Peyer's patch (tissue), 4 donors: ENCODE measurements at regions not wholly inside any gene's neighbourhood (a gene's known extent, or its start where the extent isn't known, plus 50 kb on each side); places are given as distances from the start of the nearest gene placed in this dataset.

Experiments
- POLR2A ChIP-seq, 2 donors: fragments of 450-650 bp; IDR thresholded peaks; one replicate each; pipeline ENCODE4 v1.5.1; 2017; ENCODE audit warnings: antibody characterized with exemption in 2 of 2, mild to moderate bottlenecking in 2 of 2, moderate library complexity in 2 of 2
- TF ChIP-seq, protein P1 (sequence below), 6 experiments: fragments of 450-650 bp in 4 of 6; fragments of 200-600 bp in 2 of 6; sonication (generic) in 1 of 6; IDR thresholded peaks; one replicate each; pipeline ENCODE4 v1.5.1; 2017 to 2019; ENCODE audit warnings: antibody characterized with exemption in 6 of 6, mild to moderate bottlenecking in 3 of 6, moderate library complexity in 1 of 6

DNA sequence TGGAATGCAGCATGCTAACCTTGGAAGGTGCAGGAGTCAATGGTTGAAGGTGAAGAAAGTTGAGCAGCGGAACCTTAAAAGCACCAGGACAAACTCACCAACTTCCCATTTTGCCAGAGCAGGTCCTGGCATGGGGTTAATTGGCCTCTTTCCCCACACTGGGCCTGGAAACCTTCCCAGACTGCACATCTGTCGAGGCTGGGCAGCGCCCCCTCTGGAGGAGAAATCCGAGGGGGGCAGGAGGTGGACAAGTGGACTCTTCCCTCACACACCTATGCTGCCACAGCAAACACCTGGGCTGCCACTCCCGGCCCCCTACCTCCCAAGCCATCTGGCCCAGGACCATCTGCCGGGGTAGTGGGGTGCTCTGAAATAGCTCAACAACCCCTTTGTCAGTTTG, 232.4 kb downstream of the CBLN1 start:
- TF ChIP-seq POLR2A (IDR thresholded peaks at IDR 0.05): no peak
- TF ChIP-seq, protein P1, sequence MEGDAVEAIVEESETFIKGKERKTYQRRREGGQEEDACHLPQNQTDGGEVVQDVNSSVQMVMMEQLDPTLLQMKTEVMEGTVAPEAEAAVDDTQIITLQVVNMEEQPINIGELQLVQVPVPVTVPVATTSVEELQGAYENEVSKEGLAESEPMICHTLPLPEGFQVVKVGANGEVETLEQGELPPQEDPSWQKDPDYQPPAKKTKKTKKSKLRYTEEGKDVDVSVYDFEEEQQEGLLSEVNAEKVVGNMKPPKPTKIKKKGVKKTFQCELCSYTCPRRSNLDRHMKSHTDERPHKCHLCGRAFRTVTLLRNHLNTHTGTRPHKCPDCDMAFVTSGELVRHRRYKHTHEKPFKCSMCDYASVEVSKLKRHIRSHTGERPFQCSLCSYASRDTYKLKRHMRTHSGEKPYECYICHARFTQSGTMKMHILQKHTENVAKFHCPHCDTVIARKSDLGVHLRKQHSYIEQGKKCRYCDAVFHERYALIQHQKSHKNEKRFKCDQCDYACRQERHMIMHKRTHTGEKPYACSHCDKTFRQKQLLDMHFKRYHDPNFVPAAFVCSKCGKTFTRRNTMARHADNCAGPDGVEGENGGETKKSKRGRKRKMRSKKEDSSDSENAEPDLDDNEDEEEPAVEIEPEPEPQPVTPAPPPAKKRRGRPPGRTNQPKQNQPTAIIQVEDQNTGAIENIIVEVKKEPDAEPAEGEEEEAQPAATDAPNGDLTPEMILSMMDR (IDR thresholded peaks at IDR 0.05): no peak
